GM06990 (cell line): ENCODE measurements at regions not wholly inside any gene's neighbourhood (a gene's known extent, or its start where the extent isn't known, plus 50 kb on each side); places are given as distances from the start of the nearest gene placed in this dataset.

Experiments used
- DNase-seq: peaks from one replicate; pipeline ENCODE4 v3.0.0-alpha.2; 2011; ENCODE audit not compliant: insufficient read length; ENCODE audit errors: extremely low read depth
- H3K27me3 ChIP-seq: replicated peaks from 2 replicates; pipeline ENCODE4 v1.6.0; 2011; ENCODE audit warnings: low read length; ENCODE audit not compliant: control insufficient read depth, insufficient read depth
- H3K36me3 ChIP-seq: 2 replicates; pipeline ENCODE4 v1.5.1; 2011; ENCODE audit warnings: low read length; ENCODE audit not compliant: control insufficient read depth, insufficient read depth
- H3K4me3 ChIP-seq: replicated peaks from 2 replicates; pipeline ENCODE4 v1.5.1; 2011; ENCODE audit warnings: low read depth, mild to moderate bottlenecking, control low read depth, low read length
- CTCF ChIP-seq: IDR thresholded peaks from 2 replicates; pipeline ENCODE4 v1.5.1; 2011; ENCODE audit warnings: low read length, control low read depth, mild to moderate bottlenecking, inconsistent platforms; ENCODE audit not compliant: insufficient read depth, poor library complexity, severe bottlenecking

GRCh38 chr3:10709110-10709781, 106.8 kb upstream of the SLC6A11 start:
- DNase-seq = no peak
- Histone ChIP-seq H3K27me3 (peaks cover 7% of the 10 kb centered on the region), H3K4me3 (no peak overlapping the region), H3K36me3 (no peaks in the 10 kb centered on the region)
- no peak for TF ChIP-seq CTCF

GRCh38 chr3:10712121-10712520, 103.9 kb upstream of the SLC6A11 start:
- Histone ChIP-seq H3K36me3 (no peaks in the 10 kb centered on the region), H3K4me3 (no peak overlapping the region), H3K27me3 (peaks cover 2% of the 10 kb centered on the region)
- TF ChIP-seq CTCF = no peak
- DNase-seq = no peak

DNA sequence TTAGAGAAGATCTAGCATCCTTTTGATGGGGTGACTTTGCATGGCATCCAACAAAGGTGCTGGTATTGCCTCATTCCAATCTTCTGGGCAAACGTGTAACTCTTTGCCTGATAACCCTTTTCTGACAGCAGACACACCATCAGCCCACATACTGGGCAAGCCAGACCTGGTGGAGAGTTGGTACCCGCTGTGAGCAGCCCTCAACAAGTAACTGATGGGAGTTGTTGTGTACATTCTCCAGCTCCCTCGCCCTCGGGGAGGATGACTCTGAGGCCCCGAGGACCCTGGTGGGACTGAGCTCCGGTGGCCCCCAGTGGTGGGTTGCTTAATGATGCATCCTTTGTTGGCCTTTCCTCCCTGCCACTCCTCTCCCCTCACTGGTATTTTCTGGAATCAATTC, 102.4 kb upstream of the SLC6A11 start:
- Histone ChIP-seq H3K4me3 (no peak overlapping the region), H3K36me3 (no peaks in the 10 kb centered on the region), H3K27me3 (peaks cover 2% of the 10 kb centered on the region)
- no peak for DNase-seq
- TF ChIP-seq CTCF = no peak

DNA sequence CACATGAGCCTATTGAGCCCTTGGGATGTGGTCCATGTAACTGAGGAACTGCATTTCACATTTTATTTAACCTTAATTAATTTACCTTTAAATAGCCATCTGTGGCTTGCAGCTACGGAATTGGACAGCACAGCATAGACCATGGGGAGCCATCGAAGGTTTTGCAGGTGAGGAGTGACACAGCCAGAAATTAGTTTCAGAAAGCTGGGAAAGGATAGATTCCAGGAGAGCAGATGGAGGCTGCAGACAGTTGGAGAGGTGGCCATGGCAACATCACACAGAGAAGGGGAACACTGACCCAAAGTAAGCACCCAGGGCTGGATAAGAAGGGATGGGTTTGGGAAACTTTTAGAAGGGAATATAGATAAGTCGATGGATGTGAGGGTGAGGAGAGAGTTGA, 100.1 kb upstream of the SLC6A11 start:
- Histone ChIP-seq H3K27me3 (no peaks in the 10 kb centered on the region; the same call in 1 of the 2 replicates), H3K36me3 (no peaks in the 10 kb centered on the region), H3K4me3 (no peak overlapping the region)
- no peak for TF ChIP-seq CTCF
- DNase-seq = no peak

DNA sequence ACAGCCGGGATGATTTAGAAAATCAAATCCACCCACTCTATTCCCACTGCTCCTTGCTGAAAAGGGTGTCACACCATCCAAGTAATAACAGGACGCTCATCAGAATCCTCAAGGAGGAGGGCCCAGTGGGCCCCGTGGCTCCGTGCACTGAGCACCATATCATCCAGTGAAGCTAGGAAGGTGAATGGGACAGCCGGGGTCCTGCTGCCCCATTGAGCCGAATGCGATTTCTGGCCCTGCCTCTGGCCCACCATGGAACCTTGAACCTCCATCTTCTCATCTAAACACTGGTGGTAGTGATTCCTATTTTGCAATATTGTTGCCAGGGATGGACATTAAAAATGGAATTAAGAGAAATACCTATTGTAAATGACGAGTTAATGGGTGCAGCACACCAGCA, 99.1 kb upstream of the SLC6A11 start:
- no peaks in the 10 kb centered on the region; the same call in 1 of the 2 replicates for H3K27me3 ChIP-seq
- H3K4me3 ChIP-seq = no peak overlapping the region
- no peak for DNase-seq
- no peak for TF ChIP-seq CTCF
- no peaks in the 10 kb centered on the region for H3K36me3 ChIP-seq

GRCh38 chr3:10717756-10718155, 98.3 kb upstream of the SLC6A11 start:
- Histone ChIP-seq H3K36me3 (no peaks in the 10 kb centered on the region), H3K4me3 (no peak overlapping the region), H3K27me3 (no peaks in the 10 kb centered on the region; the same call in 1 of the 2 replicates)
- no peak for DNase-seq
- TF ChIP-seq CTCF = no peak
